Neural progenitor cell (in vitro differentiated cells): ENCODE measurements at regions not wholly inside any gene's neighbourhood (a gene's known extent, or its start where the extent isn't known, plus 50 kb on each side); places are given as distances from the start of the nearest gene placed in this dataset.

ENCODE experiments used
- DNase-seq: peaks from one replicate; pipeline ENCODE4 v3.0.0-alpha.2; 2016; ENCODE audit warnings: low spot score
- H2AFZ ChIP-seq: fragments of 200-600 bp; sonication (generic); replicated peaks from 2 replicates; pipeline ENCODE4 v1.6.1; 2016; ENCODE audit warnings: antibody characterized with exemption
- H3F3A ChIP-seq: fragments of 200-600 bp; sonication (generic); 2 replicates; pipeline ENCODE4 v1.6.1; 2016; ENCODE audit warnings: antibody characterized with exemption, low read depth
- H3K27ac ChIP-seq: fragments of 200-600 bp; sonication (generic); 2 replicates; pipeline ENCODE4 v1.5.1; 2016; ENCODE audit warnings: mild to moderate bottlenecking
- H3K27me3 ChIP-seq: fragments of 200-600 bp; sonication (generic); 2 replicates; pipeline ENCODE4 v1.6.1; 2016; ENCODE audit warnings: mild to moderate bottlenecking, moderate library complexity
- H3K36me3 ChIP-seq: fragments of 200-600 bp; sonication (generic); 2 replicates; pipeline ENCODE4 v1.5.1; 2016
- H3K4me1 ChIP-seq: fragments of 200-600 bp; sonication (generic); 2 replicates; pipeline ENCODE4 v1.6.1; 2016; ENCODE audit warnings: mixed run types
- H3K4me2 ChIP-seq: fragments of 200-600 bp; sonication (generic); 2 replicates; pipeline ENCODE4 v1.6.1; 2016
- H3K4me3 ChIP-seq: fragments of 200-600 bp; sonication (generic); 2 replicates; pipeline ENCODE4 v1.5.1; 2016
- H3K79me2 ChIP-seq: fragments of 200-600 bp; sonication (generic); 2 replicates; pipeline ENCODE4 v1.6.1; 2016; ENCODE audit warnings: low read depth
- H3K9ac ChIP-seq: fragments of 200-600 bp; sonication (generic); 2 replicates; pipeline ENCODE4 v1.6.1; 2016
- H3K9me3 ChIP-seq: fragments of 200-600 bp; sonication (generic); 2 replicates; pipeline ENCODE4 v1.5.1; 2016; ENCODE audit warnings: low read depth
- H4K20me1 ChIP-seq: fragments of 200-600 bp; sonication (generic); 2 replicates; pipeline ENCODE4 v1.6.1; 2016; ENCODE audit warnings: low read depth
- H3K27ac Mint-ChIP-seq: 3 replicates; pipeline ENCODE4 v1.8.0; 2021; ENCODE audit warnings: mixed read lengths
- H3K27me3 Mint-ChIP-seq: 2 replicates; pipeline ENCODE4 v1.8.0; 2022; ENCODE audit warnings: low read depth, mild to moderate bottlenecking, inconsistent platforms, moderate library complexity, mixed read lengths; ENCODE audit not compliant: insufficient read depth
- H3K36me3 Mint-ChIP-seq: 3 replicates; pipeline ENCODE4 v1.8.0; 2021; ENCODE audit warnings: mixed read lengths
- H3K4me1 Mint-ChIP-seq: 3 replicates; pipeline ENCODE4 v1.8.0; 2021; ENCODE audit warnings: mixed read lengths
- H3K4me3 Mint-ChIP-seq: 3 replicates; pipeline ENCODE4 v1.8.0; 2021; ENCODE audit warnings: mild to moderate bottlenecking, moderate library complexity, mixed read lengths
- H3K9me3 Mint-ChIP-seq: 3 replicates; pipeline ENCODE4 v1.8.0; 2020; ENCODE audit warnings: mixed read lengths
- EZH2 ChIP-seq: fragments of 200-600 bp; sonication (generic); IDR thresholded peaks from 2 replicates; pipeline ENCODE4 v1.6.1; 2017; ENCODE audit warnings: antibody characterized with exemption, mild to moderate bottlenecking, moderate library complexity
- EZH2phosphoT487 ChIP-seq: fragments of 200-600 bp; sonication (generic); IDR thresholded peaks from 2 replicates; pipeline ENCODE4 v1.6.1; 2017; ENCODE audit warnings: antibody characterized with exemption
- TF ChIP-seq, protein P1 (sequence below): fragments of 200-600 bp; sonication (generic); IDR thresholded peaks from 2 replicates; pipeline ENCODE4 v1.5.1; 2017; ENCODE audit warnings: antibody characterized with exemption, mild to moderate bottlenecking

- Mint-ChIP-seq H3K27ac (no peak overlapping the region), H3K9me3 (no peaks in the 10 kb centered on the region), H3K27me3 (peaks cover 4% of the 10 kb centered on the region), H3K4me1 (peaks cover 3% of the 10 kb centered on the region), H3K36me3 (no peaks in the 10 kb centered on the region), H3K4me3 (no peak overlapping the region)
- Histone ChIP-seq H3K27ac (no peak overlapping the region), H3K4me3 (no peak overlapping the region), H3K36me3 (no peaks in the 10 kb centered on the region), H3K9me3 (no peaks in the 10 kb centered on the region), H2AFZ (no peak overlapping the region), H3K4me1 (peaks cover 11% of the 10 kb centered on the region), H3K9ac (no peak overlapping the region), H3K27me3 (no peaks in the 10 kb centered on the region), H3F3A (no peaks in the 10 kb centered on the region), H3K79me2 (no peaks in the 10 kb centered on the region), H4K20me1 (no peaks in the 10 kb centered on the region), H3K4me2 (no peak overlapping the region)
- no peak for TF ChIP-seq EZH2phosphoT487
- TF ChIP-seq, protein P1, sequence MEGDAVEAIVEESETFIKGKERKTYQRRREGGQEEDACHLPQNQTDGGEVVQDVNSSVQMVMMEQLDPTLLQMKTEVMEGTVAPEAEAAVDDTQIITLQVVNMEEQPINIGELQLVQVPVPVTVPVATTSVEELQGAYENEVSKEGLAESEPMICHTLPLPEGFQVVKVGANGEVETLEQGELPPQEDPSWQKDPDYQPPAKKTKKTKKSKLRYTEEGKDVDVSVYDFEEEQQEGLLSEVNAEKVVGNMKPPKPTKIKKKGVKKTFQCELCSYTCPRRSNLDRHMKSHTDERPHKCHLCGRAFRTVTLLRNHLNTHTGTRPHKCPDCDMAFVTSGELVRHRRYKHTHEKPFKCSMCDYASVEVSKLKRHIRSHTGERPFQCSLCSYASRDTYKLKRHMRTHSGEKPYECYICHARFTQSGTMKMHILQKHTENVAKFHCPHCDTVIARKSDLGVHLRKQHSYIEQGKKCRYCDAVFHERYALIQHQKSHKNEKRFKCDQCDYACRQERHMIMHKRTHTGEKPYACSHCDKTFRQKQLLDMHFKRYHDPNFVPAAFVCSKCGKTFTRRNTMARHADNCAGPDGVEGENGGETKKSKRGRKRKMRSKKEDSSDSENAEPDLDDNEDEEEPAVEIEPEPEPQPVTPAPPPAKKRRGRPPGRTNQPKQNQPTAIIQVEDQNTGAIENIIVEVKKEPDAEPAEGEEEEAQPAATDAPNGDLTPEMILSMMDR: no peak
- TF ChIP-seq EZH2: no peak
- DNase-seq: no peak
These were observed 669.3 kb downstream of the TOX3 start for GRCh38 chr16:51877686-51878085.

GRCh38 chr16:51876934-51877333 lies 670.0 kb downstream of the TOX3 start:
- Histone ChIP-seq H3F3A (no peaks in the 10 kb centered on the region), H3K9me3 (no peaks in the 10 kb centered on the region), H3K4me3 (no peak overlapping the region), H2AFZ (no peak overlapping the region), H3K27ac (no peak overlapping the region), H3K4me2 (no peak overlapping the region), H3K9ac (no peak overlapping the region), H3K36me3 (no peaks in the 10 kb centered on the region), H4K20me1 (no peaks in the 10 kb centered on the region), H3K79me2 (no peaks in the 10 kb centered on the region), H3K4me1 (peaks cover 11% of the 10 kb centered on the region), H3K27me3 (no peaks in the 10 kb centered on the region)
- Mint-ChIP-seq H3K27ac (no peak overlapping the region), H3K4me3 (no peak overlapping the region), H3K36me3 (no peaks in the 10 kb centered on the region), H3K4me1 (peaks cover 3% of the 10 kb centered on the region), H3K27me3 (peaks cover 4% of the 10 kb centered on the region), H3K9me3 (no peaks in the 10 kb centered on the region)
- TF ChIP-seq, protein P1: no peak
- TF ChIP-seq EZH2phosphoT487 (no peak), EZH2 (no peak)
- DNase-seq: no peak

GRCh38 chr16:51876601-51876875 lies 670.4 kb downstream of the TOX3 start:
- Histone ChIP-seq H4K20me1 (no peaks in the 10 kb centered on the region), H3K27me3 (no peaks in the 10 kb centered on the region), H2AFZ (peak overlapping the region; percentile 70), H3K27ac (no peak overlapping the region), H3K4me3 (no peak overlapping the region), H3K4me2 (no peak overlapping the region), H3K4me1 (peaks cover 11% of the 10 kb centered on the region), H3K36me3 (no peaks in the 10 kb centered on the region), H3F3A (no peaks in the 10 kb centered on the region), H3K9me3 (no peaks in the 10 kb centered on the region), H3K9ac (no peak overlapping the region), H3K79me2 (no peaks in the 10 kb centered on the region)
- DNase-seq: no peak
- Mint-ChIP-seq H3K27me3 (peaks cover 4% of the 10 kb centered on the region), H3K36me3 (no peaks in the 10 kb centered on the region), H3K4me1 (peaks cover 3% of the 10 kb centered on the region), H3K4me3 (no peak overlapping the region), H3K9me3 (no peaks in the 10 kb centered on the region), H3K27ac (no peak overlapping the region)
- no peak for TF ChIP-seq EZH2
- TF ChIP-seq, protein P1: no peak
- no peak for TF ChIP-seq EZH2phosphoT487
